ENCODE measurements at regions not wholly inside any gene's neighbourhood (a gene's known extent, or its start where the extent isn't known, plus 50 kb on each side); places are given as distances from the start of the nearest gene placed in this dataset.

- DNase-seq, result no peak
Observed at GRCh38 chr16:59754854-59755253, 1020.7 kb upstream of the GOT2 start.

DNA sequence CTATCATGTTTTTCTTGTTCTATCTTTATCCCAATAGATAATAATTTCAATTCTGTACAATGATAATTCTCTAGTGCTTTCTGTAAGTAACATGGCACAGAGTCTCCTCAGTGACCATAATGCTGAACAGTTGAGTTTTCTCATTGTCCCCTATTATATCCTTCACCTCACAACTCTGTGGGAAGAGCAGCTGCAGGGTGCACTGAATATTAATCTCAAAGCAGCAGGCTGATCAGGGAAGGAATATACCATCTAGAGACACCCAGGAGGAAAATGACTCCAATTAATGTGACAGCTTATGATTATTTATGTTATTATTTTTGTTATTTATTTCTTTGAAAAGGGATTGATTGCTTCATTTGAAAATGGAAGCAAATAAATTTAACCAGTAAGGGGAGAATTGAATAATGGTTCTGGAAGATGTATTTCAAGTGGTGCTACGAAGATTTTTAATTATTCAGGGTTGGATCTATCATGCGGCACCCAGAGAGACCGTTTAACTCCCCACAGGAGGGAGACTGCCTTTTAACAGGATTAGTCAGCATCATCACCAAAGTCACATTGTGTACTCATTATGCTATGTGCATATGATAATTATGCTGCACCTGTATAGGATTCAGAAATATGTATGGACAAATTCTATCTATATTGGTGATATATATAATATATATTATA lies 1015.7 kb upstream of the GOT2 start:
- DNase-seq, result no peak

- DNase-seq, result no peak
Observed at GRCh38 chr16:59748531-59748930, 1014.4 kb upstream of the GOT2 start.

GRCh38 chr16:59743504-59743903 lies 1009.4 kb upstream of the GOT2 start:
- no peak for DNase-seq

GRCh38 chr16:59740858-59741257 lies 1006.7 kb upstream of the GOT2 start:
- DNase-seq, result no peak

DNA sequence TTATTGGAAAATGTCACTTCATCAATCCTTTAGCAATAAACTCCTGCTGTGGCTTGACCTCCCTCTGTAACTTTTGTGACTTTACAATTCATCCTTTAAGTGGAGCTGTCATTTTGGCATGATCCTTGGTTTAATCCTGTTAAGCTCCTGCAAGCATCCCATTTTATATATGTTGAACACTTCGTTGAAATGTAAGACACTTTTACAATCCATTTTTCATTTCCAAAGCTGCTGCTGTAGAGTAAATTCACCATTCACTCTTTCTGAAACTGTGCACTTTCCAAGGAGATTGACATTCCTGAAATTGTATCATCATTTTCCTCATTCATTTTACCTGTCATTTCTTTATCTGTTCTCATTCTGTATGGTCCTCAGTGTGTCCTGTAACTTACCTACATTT lies 1003.2 kb upstream of the GOT2 start:
- DNase-seq, result no peak

DNA sequence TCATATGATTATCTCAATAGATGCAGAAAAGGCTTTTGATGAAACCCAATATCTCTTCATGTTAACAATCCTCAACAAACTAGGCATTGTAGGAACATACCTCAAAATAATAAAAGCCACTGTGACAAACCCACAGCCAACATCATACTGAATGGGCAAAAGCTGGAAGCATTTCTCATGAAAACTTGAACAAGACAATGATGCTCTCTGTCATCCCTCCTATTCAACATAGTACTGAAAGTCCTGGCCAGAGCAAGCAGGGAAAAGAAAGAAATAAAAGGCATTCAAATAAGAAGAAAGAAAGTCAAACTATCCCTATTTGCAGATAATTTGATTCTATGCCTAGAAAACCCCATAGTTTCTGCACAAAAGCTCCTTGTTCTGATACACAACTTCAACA lies 999.2 kb upstream of the GOT2 start:
- DNase-seq, result no peak

GRCh38 chr16:59729613-59730012 lies 995.5 kb upstream of the GOT2 start:
- DNase-seq, result no peak

- DNase-seq, result no peak
Observed at GRCh38 chr16:59719121-59719520, 985.0 kb upstream of the GOT2 start.

GRCh38 chr16:59707436-59708226 lies 973.5 kb upstream of the GOT2 start:
- no peak for DNase-seq

- DNase-seq, result no peak
Observed at GRCh38 chr16:59701963-59702930, 968.1 kb upstream of the GOT2 start.

DNA sequence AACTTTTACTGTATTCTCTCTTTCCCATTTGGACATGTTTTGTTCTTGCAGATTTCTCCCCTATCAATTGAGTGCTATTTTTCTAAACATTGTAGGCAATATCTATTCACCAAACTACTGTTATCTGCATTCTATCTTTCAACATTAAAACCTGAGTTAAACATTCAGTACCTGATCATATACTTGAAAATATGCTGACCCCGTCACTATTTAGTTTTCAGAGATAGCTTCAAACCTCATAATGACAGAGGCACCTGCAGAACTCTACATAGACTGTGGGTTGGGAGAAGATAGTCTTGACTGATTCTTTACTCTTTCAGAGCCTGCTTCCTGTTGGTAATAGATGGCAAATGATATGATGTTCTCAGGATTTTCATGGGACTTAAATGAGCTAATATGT lies 965.7 kb upstream of the GOT2 start:
- no peak for DNase-seq

GRCh38 chr16:59698346-59699020 lies 964.4 kb upstream of the GOT2 start:
- no peak for DNase-seq

- DNase-seq, result no peak
Observed at GRCh38 chr16:59697761-59698160, 963.6 kb upstream of the GOT2 start.

- DNase-seq, result no peak
Observed at GRCh38 chr16:59697236-59697635, 963.1 kb upstream of the GOT2 start.

- no peak for DNase-seq
Observed at GRCh38 chr16:59696495-59696894, 962.4 kb upstream of the GOT2 start.

DNA sequence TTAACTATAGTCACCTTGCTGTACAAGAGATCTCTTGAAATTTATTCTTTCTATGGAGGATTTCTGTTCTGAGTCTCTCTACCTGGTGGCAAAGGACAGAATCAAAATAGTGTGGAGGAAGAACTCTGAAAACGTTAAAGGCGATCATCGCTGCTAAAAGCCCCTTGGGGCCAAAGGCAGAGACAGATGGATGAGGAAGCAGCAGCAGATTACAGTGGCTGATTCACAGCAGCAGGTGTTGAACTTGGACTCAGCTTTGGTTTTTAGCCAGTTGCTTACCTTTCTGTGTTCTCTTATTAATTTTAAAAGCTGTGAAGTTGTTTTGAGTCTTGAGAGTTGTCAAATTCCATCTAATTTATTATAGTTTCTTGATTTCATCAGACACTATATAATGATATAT lies 956.1 kb upstream of the GOT2 start:
- DNase-seq, result no peak

DNA sequence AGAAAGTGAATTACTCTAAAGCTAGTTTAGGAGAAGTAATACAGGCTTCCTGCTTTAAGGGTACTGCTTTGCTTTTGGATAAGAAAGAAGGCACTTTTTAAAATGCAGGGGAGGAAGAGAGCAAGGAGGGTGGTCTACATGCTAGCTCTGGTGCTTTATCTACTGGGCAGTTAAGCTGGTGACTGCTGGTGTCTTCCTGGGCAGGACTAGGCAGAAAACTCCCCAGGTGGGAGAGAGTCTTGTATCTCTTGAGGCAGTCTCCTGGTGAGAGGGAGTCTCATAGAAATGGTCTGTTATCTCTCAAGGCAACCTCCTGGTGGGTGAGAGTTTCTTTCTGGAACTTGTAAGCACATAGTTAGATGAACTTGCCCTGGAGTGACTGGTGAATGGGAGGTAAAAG lies 953.9 kb upstream of the GOT2 start:
- DNase-seq, result no peak

- no peak for DNase-seq
Observed at GRCh38 chr16:59686405-59686804, 952.3 kb upstream of the GOT2 start.

GRCh38 chr16:59684911-59685310 lies 950.8 kb upstream of the GOT2 start:
- no peak for DNase-seq

DNA sequence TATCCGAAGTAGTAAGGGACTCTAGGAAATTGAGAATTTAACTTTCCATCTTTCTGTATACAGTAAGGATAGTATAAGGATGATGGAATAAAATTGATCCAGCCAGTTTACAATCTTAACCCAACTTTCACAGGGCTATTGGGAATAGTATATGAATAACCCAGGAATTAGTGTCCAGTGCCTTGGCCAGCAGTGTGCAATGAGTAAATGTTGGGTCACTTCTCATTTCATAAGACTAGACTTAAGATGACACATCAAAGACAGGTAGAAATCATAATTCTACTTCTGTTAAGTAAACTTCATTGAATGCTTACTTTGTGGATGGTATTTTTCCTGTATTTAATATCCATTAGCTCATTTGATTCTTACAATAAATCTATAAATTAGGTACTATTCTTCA lies 949.6 kb upstream of the GOT2 start:
- DNase-seq, result no peak

- no peak for DNase-seq
Observed at GRCh38 chr16:59665618-59666220, 931.6 kb upstream of the GOT2 start.

- DNase-seq, result no peak
Observed at GRCh38 chr16:59658572-59658971, 924.5 kb upstream of the GOT2 start.

Data from SHP77 treated with DMSO at 0.1 percent for 48 hours (cell line).